Tibial artery (tissue), 4 donors: ENCODE measurements at regions not wholly inside any gene's neighbourhood (a gene's known extent, or its start where the extent isn't known, plus 50 kb on each side); places are given as distances from the start of the nearest gene placed in this dataset.

Source experiments
- DNase-seq, 2 donors: peaks; one replicate each; pipeline ENCODE4 v3.0.0-alpha.2; 2019
- H3K27ac ChIP-seq, 2 donors: fragments of 200-600 bp; sonication (generic) in 1 of 2; 1 replicate in 1 of 2; 2 replicates in 1 of 2; pipeline ENCODE4 v1.5.1; 2018 to 2019; ENCODE audit warnings: mild to moderate bottlenecking in 1 of 2
- H3K27me3 ChIP-seq, 2 donors: fragments of 200-600 bp; sonication (generic) in 1 of 2; one replicate each; pipeline versions ENCODE4 v1.5.1 to v1.6.0; 2016 to 2019
- H3K36me3 ChIP-seq, 3 donors: fragments of 200-600 bp; sonication (generic) in 2 of 3; one replicate each; pipeline ENCODE4 v1.5.1; 2016 to 2019; ENCODE audit warnings: mild to moderate bottlenecking in 2 of 3
- H3K4me1 ChIP-seq, 4 donors: fragments of 200-600 bp; sonication (generic) in 2 of 4; 1 replicate in 3 of 4; 2 replicates in 1 of 4; pipeline ENCODE4 v1.5.1; 2016 to 2019
- H3K4me3 ChIP-seq, 2 donors: fragments of 200-600 bp; sonication (generic) in 1 of 2; 1 replicate in 1 of 2; 2 replicates in 1 of 2; pipeline ENCODE4 v1.5.1; 2018 to 2019; ENCODE audit warnings: mild to moderate bottlenecking in 2 of 2
- H3K9me3 ChIP-seq, 3 donors: fragments of 200-600 bp; sonication (generic) in 1 of 3; one replicate each; pipeline ENCODE4 v1.5.1; 2016 to 2019
- intact Hi-C: fragments of 100-400 bp; cut with DNase I; formaldehyde crosslinking; loops from one replicate; pipeline ENCODE4 v1.15.0; 2023; ENCODE audit warnings: low total_unique reads
- TF ChIP-seq, protein P1 (sequence below), 2 experiments: fragments of 200-600 bp in 1 of 2; fragments of 450-650 bp in 1 of 2; IDR thresholded peaks; one replicate each; pipeline ENCODE4 v1.5.1; 2017 to 2019; ENCODE audit warnings: antibody characterized with exemption in 2 of 2, mild to moderate bottlenecking in 1 of 2, moderate library complexity in 1 of 2

DNA sequence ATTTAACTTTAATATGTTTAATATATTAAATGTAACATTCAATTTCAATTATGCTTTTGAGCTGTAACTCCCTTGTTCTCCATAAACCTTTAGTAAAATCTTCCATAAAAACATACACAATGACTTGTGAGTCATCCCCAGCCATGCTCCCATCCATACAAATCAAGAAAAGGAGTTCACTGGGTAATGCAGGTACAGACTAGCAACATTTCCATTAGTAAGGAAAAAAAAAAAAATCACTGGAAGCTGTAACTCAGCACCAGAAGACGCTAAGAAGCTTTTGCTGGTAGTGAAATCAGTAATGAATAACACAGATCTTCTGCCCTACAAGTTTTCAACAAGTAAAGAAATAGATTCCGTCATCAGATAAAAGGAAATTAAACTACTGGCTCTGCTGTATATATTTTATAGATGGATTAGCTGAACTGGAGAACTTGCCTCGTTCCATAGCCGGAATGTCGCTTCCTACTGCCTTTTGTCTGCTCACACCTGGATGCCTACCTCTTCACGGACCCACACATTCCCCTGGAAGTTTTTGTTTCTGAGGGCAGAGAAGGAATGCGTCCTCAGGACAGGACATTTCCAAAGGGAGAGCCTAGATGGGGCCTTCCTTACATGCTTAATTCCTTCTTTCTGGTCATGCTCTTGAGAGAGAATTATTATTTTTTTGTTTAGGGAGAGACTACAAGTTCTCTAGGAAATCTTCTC lies 298.4 kb upstream of the ANKRD50 start:
- Histone ChIP-seq H3K9me3 (no peaks in the 10 kb centered on the region), H3K27ac (no peak overlapping the region), H3K27me3 (no peaks in the 10 kb centered on the region), H3K4me3 (no peak overlapping the region), H3K4me1 (no peaks in the 10 kb centered on the region), H3K36me3 (no peaks in the 10 kb centered on the region)
- DNase-seq, result no peak
- intact Hi-C loops, result no loop called here
- TF ChIP-seq, protein P1, sequence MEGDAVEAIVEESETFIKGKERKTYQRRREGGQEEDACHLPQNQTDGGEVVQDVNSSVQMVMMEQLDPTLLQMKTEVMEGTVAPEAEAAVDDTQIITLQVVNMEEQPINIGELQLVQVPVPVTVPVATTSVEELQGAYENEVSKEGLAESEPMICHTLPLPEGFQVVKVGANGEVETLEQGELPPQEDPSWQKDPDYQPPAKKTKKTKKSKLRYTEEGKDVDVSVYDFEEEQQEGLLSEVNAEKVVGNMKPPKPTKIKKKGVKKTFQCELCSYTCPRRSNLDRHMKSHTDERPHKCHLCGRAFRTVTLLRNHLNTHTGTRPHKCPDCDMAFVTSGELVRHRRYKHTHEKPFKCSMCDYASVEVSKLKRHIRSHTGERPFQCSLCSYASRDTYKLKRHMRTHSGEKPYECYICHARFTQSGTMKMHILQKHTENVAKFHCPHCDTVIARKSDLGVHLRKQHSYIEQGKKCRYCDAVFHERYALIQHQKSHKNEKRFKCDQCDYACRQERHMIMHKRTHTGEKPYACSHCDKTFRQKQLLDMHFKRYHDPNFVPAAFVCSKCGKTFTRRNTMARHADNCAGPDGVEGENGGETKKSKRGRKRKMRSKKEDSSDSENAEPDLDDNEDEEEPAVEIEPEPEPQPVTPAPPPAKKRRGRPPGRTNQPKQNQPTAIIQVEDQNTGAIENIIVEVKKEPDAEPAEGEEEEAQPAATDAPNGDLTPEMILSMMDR (IDR thresholded peaks at IDR 0.05), result no peak

DNA sequence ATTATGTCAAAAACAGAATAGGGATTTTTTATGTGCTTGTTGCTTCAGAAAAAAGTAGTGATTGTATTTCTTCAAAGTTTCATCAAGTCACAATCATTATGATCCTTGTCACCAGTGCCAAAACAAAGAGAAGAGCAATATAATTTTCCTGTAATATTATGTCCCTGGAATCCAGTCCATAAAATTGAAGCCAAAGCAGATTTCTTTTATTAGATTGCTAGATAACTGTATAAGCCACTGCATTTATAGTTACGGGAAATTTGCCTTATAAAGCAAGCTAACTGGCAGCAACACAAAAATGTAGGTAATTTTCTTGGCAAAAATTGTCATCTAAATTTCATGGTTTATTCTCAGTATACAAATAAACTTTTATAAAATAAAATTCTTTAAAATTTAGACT lies 296.1 kb upstream of the ANKRD50 start:
- Histone ChIP-seq H3K27me3 (no peaks in the 10 kb centered on the region), H3K4me1 (no peaks in the 10 kb centered on the region), H3K36me3 (no peaks in the 10 kb centered on the region), H3K9me3 (no peaks in the 10 kb centered on the region), H3K27ac (no peak overlapping the region), H3K4me3 (no peak overlapping the region)
- TF ChIP-seq, protein P1 (IDR thresholded peaks at IDR 0.05), result no peak
- intact Hi-C loops, result no loop called here
- no peak for DNase-seq

DNA sequence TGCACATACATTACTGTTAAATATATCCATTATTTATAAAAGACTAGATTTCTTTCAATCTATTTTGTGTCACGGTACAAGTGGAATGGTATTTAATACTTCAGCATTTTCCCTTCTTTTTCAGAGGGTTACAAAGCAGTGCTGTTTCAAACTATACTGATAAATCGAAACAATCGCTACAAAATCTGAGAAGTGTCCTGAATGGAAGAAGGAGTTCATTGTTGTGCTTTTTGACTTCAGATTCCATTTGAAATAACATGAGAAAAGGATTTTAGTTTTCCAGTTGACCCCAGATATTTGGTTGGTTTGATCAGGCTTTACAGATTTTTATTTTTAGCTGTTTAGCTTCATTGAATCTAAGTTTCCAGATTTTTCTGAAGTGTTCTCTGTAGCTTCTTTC lies 292.1 kb upstream of the ANKRD50 start:
- H3K4me1 ChIP-seq, result no peaks in the 10 kb centered on the region

DNA sequence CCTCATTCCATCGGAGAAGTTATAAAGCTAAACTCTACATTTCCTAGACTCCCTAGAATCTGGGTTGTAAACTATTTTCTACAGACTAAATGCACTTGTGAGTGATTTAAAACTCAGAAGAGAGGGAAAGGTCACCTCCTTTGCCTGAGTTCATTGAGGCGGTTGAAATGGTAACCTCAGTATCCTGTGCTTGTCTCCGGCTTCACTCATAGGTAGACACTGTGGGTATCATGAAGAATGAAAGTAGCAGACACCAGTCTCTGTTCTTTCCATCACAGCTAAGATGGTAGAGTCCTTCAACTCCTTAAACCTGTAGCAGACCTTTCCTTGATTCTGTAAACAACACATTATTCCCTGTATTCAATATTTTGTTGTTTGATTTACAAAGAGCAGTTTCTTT lies 291.3 kb upstream of the ANKRD50 start:
- Histone ChIP-seq H3K4me1 (no peaks in the 10 kb centered on the region), H3K36me3 (no peaks in the 10 kb centered on the region), H3K9me3 (no peaks in the 10 kb centered on the region), H3K27ac (no peak overlapping the region), H3K27me3 (no peaks in the 10 kb centered on the region), H3K4me3 (no peak overlapping the region)
- intact Hi-C loops, result no loop called here
- DNase-seq, result no peak
- TF ChIP-seq, protein P1 (IDR thresholded peaks at IDR 0.05), result no peak

More for the DNA sequence above, 292.1 kb upstream of the ANKRD50 start:
- DNase-seq, result no peak
- TF ChIP-seq, protein P1 (IDR thresholded peaks at IDR 0.05), result no peak
- no peaks in the 10 kb centered on the region for H3K27me3 ChIP-seq
- intact Hi-C loops, result no loop called here
- H3K27ac ChIP-seq, result no peak overlapping the region
- H3K36me3 ChIP-seq, result no peaks in the 10 kb centered on the region
- no peaks in the 10 kb centered on the region for H3K9me3 ChIP-seq
- H3K4me3 ChIP-seq, result no peak overlapping the region

DNA sequence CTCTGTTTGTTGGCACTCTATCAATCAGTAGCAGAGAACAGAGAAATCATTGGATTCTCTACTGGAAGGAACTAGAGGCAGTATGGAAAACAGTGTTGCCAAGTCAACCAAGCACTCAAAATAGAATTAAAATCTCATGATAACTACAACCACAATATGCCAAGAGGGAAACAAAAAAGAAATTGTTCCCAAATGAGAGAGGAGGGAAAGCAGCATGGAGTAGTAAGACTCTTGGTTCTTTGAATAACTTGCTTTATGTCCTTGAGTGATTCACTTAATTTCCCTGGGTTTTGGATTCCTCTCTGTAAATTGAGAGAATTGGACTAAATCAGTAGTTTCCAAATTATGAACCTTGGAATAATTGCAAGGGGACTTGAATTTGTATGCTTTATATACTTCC lies 285.5 kb upstream of the ANKRD50 start:
- no peak for DNase-seq

More for the DNA sequence above, 285.5 kb upstream of the ANKRD50 start:
- no peaks in the 10 kb centered on the region for H3K4me1 ChIP-seq
- H3K4me3 ChIP-seq, result no peak overlapping the region
- intact Hi-C loops, result no loop called here
- no peaks in the 10 kb centered on the region for H3K27me3 ChIP-seq
- TF ChIP-seq, protein P1 (IDR thresholded peaks at IDR 0.05), result no peak
- no peaks in the 10 kb centered on the region for H3K36me3 ChIP-seq
- H3K9me3 ChIP-seq, result no peaks in the 10 kb centered on the region
- no peak overlapping the region for H3K27ac ChIP-seq
